HCT116 (cell line): ENCODE measurements at regions not wholly inside any gene's neighbourhood (a gene's known extent, or its start where the extent isn't known, plus 50 kb on each side); places are given as distances from the start of the nearest gene placed in this dataset.

Experiments used
- ATAC-seq: fragments of 200-7000 bp; cut with Tn5 transposase; 2 replicates; pipeline ENCODE4 v1.9.1; 2020; ENCODE audit warnings: mild to moderate bottlenecking, moderate library complexity
- BruUV-seq: library from RNA; stranded (reverse); fragments of 400-500 nt; replicated peaks from 2 replicates; lab custom pipeline; 2021; lab: Mats Ljungman, UMichigan
- CTCF ChIA-PET: fragments of 300-600 bp; sonication (Branson Sonifier 250); formaldehyde crosslinking; loops from one replicate; lab custom pipeline; 2021; ENCODE audit warnings: antibody characterized with exemption; lab: Charles Lee
- POLR2A ChIA-PET: fragments of 300-600, 350-600 bp; sonication (Branson Sonifier 250); formaldehyde crosslinking; loops from one replicate; lab custom pipeline; 2021; ENCODE audit warnings: antibody characterized with exemption; lab: Charles Lee
- RAD21 ChIA-PET, 2 experiments: fragments of 300-600 bp; sonication (Branson Sonifier 250); formaldehyde crosslinking; loops; one replicate each; lab custom pipeline; 2023; ENCODE audit warnings: low total read pairs in 2 of 2; ENCODE audit not compliant: uncharacterized antibody in 2 of 2, unreplicated experiment in 2 of 2, low non-redundant PET in 1 of 2; lab: Charles Lee
- DNase-seq: peaks from one replicate; pipeline ENCODE4 v3.0.0-alpha.2; 2010; ENCODE audit warnings: low read depth, low spot score
- H2AFZ ChIP-seq: fragments of 200-600 bp; shearing (Covaris generic), sonication (generic); 2 replicates; pipeline ENCODE4 v1.6.1; 2017; ENCODE audit warnings: low read depth, mixed run types, mixed read lengths, antibody characterized with exemption, low read length; ENCODE audit not compliant: poor library complexity, severe bottlenecking
- H3K27ac ChIP-seq: 2 replicates; pipeline ENCODE4 v1.5.1; 2012; ENCODE audit warnings: low read depth, low read length
- H3K27me3 ChIP-seq: fragments of 200-600 bp; sonication (generic); 2 replicates; pipeline ENCODE4 v1.6.1; 2016; ENCODE audit warnings: mixed run types, low read length, mixed read lengths; ENCODE audit not compliant: insufficient read depth
- H3K36me3 ChIP-seq, 2 experiments: fragments of 200-500 bp in 1 of 2; fragments of 200-600 bp in 1 of 2; sonication (Bioruptor generic) in 1 of 2; sonication (generic) in 1 of 2; 2 replicates each; pipeline versions ENCODE4 v1.5.1 to v1.6.1; 2014 to 2016; ENCODE audit warnings: low read length in 2 of 2, inconsistent platforms in 1 of 2, mixed read lengths in 1 of 2, mixed run types in 1 of 2; ENCODE audit not compliant: insufficient read depth in 2 of 2, control insufficient read depth in 1 of 2
- H3K4me1 ChIP-seq, 2 experiments: fragments of 200-600 bp in 1 of 2; sonication (generic) in 1 of 2; 2 replicates each; pipeline versions ENCODE4 v1.5.1 to v1.6.1; 2012 to 2017; ENCODE audit warnings: low read length in 2 of 2, inconsistent platforms in 1 of 2, mild to moderate bottlenecking in 1 of 2, mixed read lengths in 1 of 2, mixed run types in 1 of 2, moderate library complexity in 1 of 2; ENCODE audit not compliant: insufficient read depth in 2 of 2, control insufficient read depth in 1 of 2
- H3K4me2 ChIP-seq: fragments of 200-600 bp; sonication (generic); 2 replicates; pipeline ENCODE4 v1.6.1; 2017; ENCODE audit warnings: mixed run types, low read length, mixed read lengths
- H3K4me3 ChIP-seq, 2 experiments: fragments of 200-600 bp in 1 of 2; sonication (generic) in 1 of 2; replicated peaks in 1 of 2; 2 replicates each; pipeline ENCODE4 v1.5.1; 2011 to 2016; ENCODE audit warnings: low read length in 2 of 2, control low read depth in 1 of 2, low read depth in 1 of 2, mild to moderate bottlenecking in 1 of 2, mixed read lengths in 1 of 2, mixed run types in 1 of 2
- H3K79me2 ChIP-seq: fragments of 200-600 bp; sonication (generic); 2 replicates; pipeline ENCODE4 v1.6.1; 2017; ENCODE audit warnings: mild to moderate bottlenecking, mixed run types, low read length, moderate library complexity, mixed read lengths; ENCODE audit not compliant: insufficient read depth
- H3K9ac ChIP-seq: fragments of 200-600 bp; sonication (generic); 2 replicates; pipeline ENCODE4 v1.6.1; 2016; ENCODE audit warnings: low read length, mixed read lengths
- H3K9me2 ChIP-seq: fragments of 200-600 bp; sonication (generic), shearing (Covaris generic); 2 replicates; pipeline ENCODE4 v1.6.1; 2017; ENCODE audit warnings: mixed run types, mild to moderate bottlenecking, moderate library complexity; ENCODE audit not compliant: insufficient read depth
- H3K9me3 ChIP-seq, 2 experiments: fragments of 200-500 bp in 1 of 2; fragments of 200-600 bp in 1 of 2; sonication (Bioruptor generic) in 1 of 2; sonication (generic) in 1 of 2; 2 replicates each; pipeline ENCODE4 v1.6.1; 2014 to 2017; ENCODE audit warnings: low read length in 2 of 2, mixed read lengths in 2 of 2, inconsistent platforms in 1 of 2, low read depth in 1 of 2, mild to moderate bottlenecking in 1 of 2, mixed run types in 1 of 2, moderate library complexity in 1 of 2; ENCODE audit not compliant: control insufficient read depth in 1 of 2, insufficient read depth in 1 of 2
- H4K20me1 ChIP-seq: fragments of 200-600 bp; sonication (generic), shearing (Covaris generic); 2 replicates; pipeline ENCODE4 v1.6.1; 2017; ENCODE audit warnings: mixed run types, mild to moderate bottlenecking, moderate library complexity; ENCODE audit not compliant: insufficient read depth
- CBX3 ChIP-seq: IDR thresholded peaks from 2 replicates; pipeline ENCODE4 v1.6.1; 2012; ENCODE audit warnings: low read depth
- CEBPB ChIP-seq: IDR thresholded peaks from 2 replicates; pipeline ENCODE4 v1.6.1; 2012; ENCODE audit warnings: low read depth
- CTCF ChIP-seq, 3 experiments: fragments of 200-600 bp in 1 of 3; sonication (generic) in 1 of 3; IDR thresholded peaks in 2 of 3; conservative IDR thresholded peaks in 1 of 3; 2 replicates each; pipeline ENCODE4 v1.5.1; 2012 to 2017; ENCODE audit warnings: low read depth in 2 of 3, low read length in 2 of 3, antibody characterized with exemption in 1 of 3, borderline replicate concordance in 1 of 3, control low read depth in 1 of 3, mild to moderate bottlenecking in 1 of 3, mixed read lengths in 1 of 3, mixed run types in 1 of 3, moderate library complexity in 1 of 3; ENCODE audit not compliant: insufficient read depth in 1 of 3
- ELF1 ChIP-seq: IDR thresholded peaks from 2 replicates; pipeline ENCODE4 v1.6.1; 2012; ENCODE audit warnings: low read depth, borderline replicate concordance
- EZH2 ChIP-seq: fragments of 200-600 bp; sonication (generic); IDR thresholded peaks from 2 replicates; pipeline ENCODE4 v1.6.1; 2017; ENCODE audit warnings: antibody characterized with exemption, mixed run types
- EZH2phosphoT487 ChIP-seq: fragments of 200-600 bp; IDR thresholded peaks from 2 replicates; pipeline ENCODE4 v1.6.1; 2018; ENCODE audit warnings: antibody characterized with exemption, borderline replicate concordance
- FOSL1 ChIP-seq: IDR thresholded peaks from 2 replicates; pipeline ENCODE4 v1.6.1; 2012; ENCODE audit warnings: low read depth
- JUND ChIP-seq: IDR thresholded peaks from 2 replicates; pipeline ENCODE4 v1.6.1; 2012
- MAX ChIP-seq: IDR thresholded peaks from 2 replicates; pipeline ENCODE4 v1.6.1; 2012
- POLR2A ChIP-seq: IDR thresholded peaks from 2 replicates; pipeline ENCODE4 v1.7.0; 2011; ENCODE audit warnings: borderline replicate concordance; ENCODE audit not compliant: insufficient read depth, insufficient read length; ENCODE audit errors: extremely low read depth
- RAD21 ChIP-seq: IDR thresholded peaks from 2 replicates; pipeline ENCODE4 v1.6.1; 2012; ENCODE audit warnings: low read depth, mild to moderate bottlenecking
- TCF7L2 ChIP-seq: IDR thresholded peaks from 2 replicates; pipeline ENCODE4 v1.7.0; 2011; ENCODE audit warnings: borderline replicate concordance, inconsistent platforms; ENCODE audit not compliant: insufficient read depth, insufficient read length; ENCODE audit errors: extremely low read depth
- YY1 ChIP-seq: IDR thresholded peaks from 2 replicates; pipeline ENCODE4 v1.6.1; 2011; ENCODE audit warnings: low read length, low read depth, moderate library complexity, mild to moderate bottlenecking; ENCODE audit not compliant: insufficient replicate concordance; ENCODE audit errors: extremely low read depth
- ZFX ChIP-seq: fragments of 450-650 bp; IDR thresholded peaks from 2 replicates; pipeline ENCODE4 v1.6.1; 2017
- ZNF274 ChIP-seq: fragments of 200-500 bp; sonication (Bioruptor generic); IDR thresholded peaks from 2 replicates; pipeline ENCODE4 v1.6.1; 2014; ENCODE audit warnings: mild to moderate bottlenecking, low read depth, low read length, inconsistent platforms
- intact Hi-C: fragments of 100-400 bp; cut with micrococcal nuclease; formaldehyde crosslinking; loops from 2 replicates; pipeline ENCODE4 v1.10.0; 2022
- TF ChIP-seq, protein P1 (sequence below): IDR thresholded peaks from 2 replicates; pipeline ENCODE4 v1.6.1; 2011; ENCODE audit warnings: mild to moderate bottlenecking, low read length, moderate library complexity; ENCODE audit not compliant: insufficient replicate concordance; ENCODE audit errors: extremely low read depth

DNA sequence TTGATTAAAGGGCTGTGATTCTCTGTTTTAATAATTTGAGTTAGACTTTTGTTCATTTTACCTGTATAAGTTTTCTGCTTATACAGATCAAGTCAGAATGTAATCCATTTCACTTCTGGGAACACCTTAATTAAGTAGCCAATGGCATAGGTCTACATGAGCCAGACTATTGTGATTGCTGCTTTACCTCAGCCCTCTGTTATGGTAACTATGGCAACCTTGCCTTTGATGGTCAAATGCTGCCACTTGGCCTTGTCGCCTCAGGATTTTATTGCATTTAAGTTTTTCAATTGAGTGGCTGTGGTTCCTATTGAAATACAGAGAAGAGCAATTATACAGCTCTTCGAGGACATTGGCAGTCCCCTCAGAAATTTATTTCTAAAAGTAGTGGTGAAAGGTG, 64.3 kb upstream of the TMEM106B start:
- Histone ChIP-seq H2AFZ (no peak overlapping the region), H3K27ac (no peak overlapping the region), H3K9me3 (no peaks in the 10 kb centered on the region), H3K4me2 (no peak overlapping the region), H3K27me3 (no peaks in the 10 kb centered on the region), H3K79me2 (no peaks in the 10 kb centered on the region), H3K9ac (no peak overlapping the region), H4K20me1 (no peaks in the 10 kb centered on the region)
- POLR2A ChIA-PET, result no interaction called here
- intact Hi-C loops, result no loop called here
- ATAC-seq (no peak), DNase-seq (no peak)
- TF ChIP-seq FOSL1 (no peak), EZH2phosphoT487 (no peak), RAD21 (no peak), EZH2 (no peak), ZNF274 (no peak), POLR2A (no peak), MAX (no peak), ELF1 (no peak)
- TF ChIP-seq, all 23 proteins: peak for 0
- Histone ChIP-seq H3K36me3 (no peaks in the 10 kb centered on the region), H3K4me1 (no peaks in the 10 kb centered on the region), H3K4me3 (no peak overlapping the region), H3K9me2 (no peaks in the 10 kb centered on the region)
- CTCF ChIA-PET, result no interaction called here
- RAD21 ChIA-PET, result no interaction called here
- BruUV-seq, result no TSS peak

- Histone ChIP-seq H3K4me3 (no peak overlapping the region), H3K36me3 (no peaks in the 10 kb centered on the region), H4K20me1 (no peaks in the 10 kb centered on the region), H2AFZ (no peak overlapping the region), H3K4me2 (no peak overlapping the region), H3K9me2 (no peaks in the 10 kb centered on the region), H3K4me1 (no peaks in the 10 kb centered on the region), H3K9ac (no peak overlapping the region), H3K27me3 (no peaks in the 10 kb centered on the region), H3K27ac (no peak overlapping the region), H3K79me2 (no peaks in the 10 kb centered on the region), H3K9me3 (no peaks in the 10 kb centered on the region)
- RAD21 ChIA-PET, result no interaction called here
- ATAC-seq, result no peak
- CTCF ChIA-PET, result no interaction called here
- intact Hi-C loops, result no loop called here
- BruUV-seq, result no TSS peak
- DNase-seq, result no peak
- POLR2A ChIA-PET, result no interaction called here
- TF ChIP-seq CTCF (IDR thresholded peaks at IDR 0.05 in 2 of 3, conservative IDR thresholded peaks at IDR 0.05 in 1 of 3; ENCODE audit: borderline replicate concordance in 1 of 3, insufficient read depth in 1 of 3, low read depth in 2 of 3, low read length in 2 of 3) (no peak), YY1 (no peak), TCF7L2 (no peak), CBX3 (no peak), EZH2phosphoT487 (no peak), JUND (no peak), POLR2A (no peak), CEBPB (no peak), RAD21 (no peak), MAX (no peak), ZFX (no peak), ELF1 (no peak)
- TF ChIP-seq, protein P1, sequence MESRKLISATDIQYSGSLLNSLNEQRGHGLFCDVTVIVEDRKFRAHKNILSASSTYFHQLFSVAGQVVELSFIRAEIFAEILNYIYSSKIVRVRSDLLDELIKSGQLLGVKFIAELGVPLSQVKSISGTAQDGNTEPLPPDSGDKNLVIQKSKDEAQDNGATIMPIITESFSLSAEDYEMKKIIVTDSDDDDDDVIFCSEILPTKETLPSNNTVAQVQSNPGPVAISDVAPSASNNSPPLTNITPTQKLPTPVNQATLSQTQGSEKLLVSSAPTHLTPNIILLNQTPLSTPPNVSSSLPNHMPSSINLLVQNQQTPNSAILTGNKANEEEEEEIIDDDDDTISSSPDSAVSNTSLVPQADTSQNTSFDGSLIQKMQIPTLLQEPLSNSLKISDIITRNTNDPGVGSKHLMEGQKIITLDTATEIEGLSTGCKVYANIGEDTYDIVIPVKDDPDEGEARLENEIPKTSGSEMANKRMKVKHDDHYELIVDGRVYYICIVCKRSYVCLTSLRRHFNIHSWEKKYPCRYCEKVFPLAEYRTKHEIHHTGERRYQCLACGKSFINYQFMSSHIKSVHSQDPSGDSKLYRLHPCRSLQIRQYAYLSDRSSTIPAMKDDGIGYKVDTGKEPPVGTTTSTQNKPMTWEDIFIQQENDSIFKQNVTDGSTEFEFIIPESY, result no peak
Observed at GRCh38 chr7:12152196-12152918, 58.7 kb upstream of the TMEM106B start.
